CD14-positive monocyte (primary cell): ENCODE measurements at regions not wholly inside any gene's neighbourhood (a gene's known extent, or its start where the extent isn't known, plus 50 kb on each side); places are given as distances from the start of the nearest gene placed in this dataset.

Source experiments
- DNase-seq, 3 donors: peaks; one replicate each; pipeline ENCODE4 v3.0.0-alpha.2; 2011 to 2022
- H2AFZ ChIP-seq: 2 replicates; pipeline ENCODE4 v1.6.0; 2012; ENCODE audit warnings: mild to moderate bottlenecking, low read depth, low read length, inconsistent platforms; ENCODE audit not compliant: insufficient read depth, poor library complexity, severe bottlenecking
- H3K27ac ChIP-seq, 2 donors: 1 replicate in 1 of 2; 2 replicates in 1 of 2; pipeline ENCODE4 v1.5.1; 2012 to 2013; ENCODE audit warnings: low read length in 2 of 2, control low read depth in 1 of 2, inconsistent platforms in 1 of 2, low read depth in 1 of 2, mild to moderate bottlenecking in 1 of 2
- H3K27me3 ChIP-seq, 2 donors: one replicate each; pipeline versions ENCODE4 v1.6.0 to v1.6.1; 2011 to 2013; ENCODE audit warnings: low read length in 2 of 2; ENCODE audit not compliant: control insufficient read depth in 2 of 2, insufficient read depth in 2 of 2
- H3K36me3 ChIP-seq, 2 donors: replicated peaks in 1 of 2; 1 replicate in 1 of 2; 2 replicates in 1 of 2; pipeline versions ENCODE4 v1.5.1 to v1.6.1; 2012 to 2013; ENCODE audit warnings: low read length in 2 of 2, control low read depth in 1 of 2, inconsistent platforms in 1 of 2, mild to moderate bottlenecking in 1 of 2; ENCODE audit not compliant: insufficient read depth in 2 of 2, control insufficient read depth in 1 of 2
- H3K4me1 ChIP-seq, 2 donors: 1 replicate in 1 of 2; 2 replicates in 1 of 2; pipeline versions ENCODE4 v1.5.1 to v1.6.1; 2012 to 2013; ENCODE audit warnings: low read length in 2 of 2, control low read depth in 1 of 2, inconsistent platforms in 1 of 2, mild to moderate bottlenecking in 1 of 2, moderate library complexity in 1 of 2; ENCODE audit not compliant: insufficient read depth in 2 of 2, control insufficient read depth in 1 of 2
- H3K4me2 ChIP-seq: replicated peaks from 2 replicates; pipeline ENCODE3; 2012; ENCODE audit warnings: low read length, moderate library complexity, mild to moderate bottlenecking; ENCODE audit not compliant: poor library complexity, severe bottlenecking; ENCODE audit errors: extremely low read depth
- H3K4me3 ChIP-seq, 3 experiments: fragments of 200-600 bp in 1 of 3; sonication (generic) in 1 of 3; replicated peaks in 1 of 3; 1 replicate in 2 of 3; 2 replicates in 1 of 3; pipeline ENCODE4 v1.5.1; 2011 to 2013; ENCODE audit warnings: low read length in 3 of 3, mild to moderate bottlenecking in 3 of 3, control low read depth in 2 of 3, low read depth in 2 of 3, inconsistent platforms in 1 of 3, moderate library complexity in 1 of 3
- H3K79me2 ChIP-seq: 2 replicates; pipeline ENCODE4 v1.6.0; 2012; ENCODE audit warnings: mild to moderate bottlenecking, control low read depth, inconsistent platforms, low read length, moderate library complexity; ENCODE audit not compliant: insufficient read depth
- H3K9ac ChIP-seq: 2 replicates; pipeline ENCODE4 v1.6.0; 2017; ENCODE audit warnings: low read length, mild to moderate bottlenecking; ENCODE audit not compliant: insufficient read depth, poor library complexity, severe bottlenecking
- H3K9me3 ChIP-seq, 2 donors: replicated peaks in 1 of 2; 1 replicate in 1 of 2; 2 replicates in 1 of 2; pipeline versions ENCODE4 v1.5.1 to v1.6.1; 2012 to 2013; ENCODE audit warnings: low read length in 2 of 2, control low read depth in 1 of 2; ENCODE audit not compliant: control insufficient read depth in 1 of 2, insufficient read depth in 1 of 2
- H4K20me1 ChIP-seq: 2 replicates; pipeline ENCODE4 v1.6.0; 2012; ENCODE audit warnings: mild to moderate bottlenecking, low read length, control low read depth, moderate library complexity; ENCODE audit not compliant: insufficient read depth
- H3K27ac Mint-ChIP-seq, 7 donors: one replicate each; pipeline ENCODE4 v1.8.0; 2020; ENCODE audit warnings: mild to moderate bottlenecking in 7 of 7, mixed read lengths in 7 of 7, moderate library complexity in 6 of 7, inconsistent platforms in 2 of 7
- H3K27me3 Mint-ChIP-seq, 3 donors: one replicate each; pipeline ENCODE4 v1.8.0; 2021 to 2022; ENCODE audit warnings: low read depth in 3 of 3, mild to moderate bottlenecking in 3 of 3, mixed read lengths in 3 of 3, moderate library complexity in 3 of 3, inconsistent platforms in 1 of 3
- H3K36me3 Mint-ChIP-seq, 2 donors: one replicate each; pipeline ENCODE4 v1.8.0; 2020; ENCODE audit warnings: mixed read lengths in 2 of 2, inconsistent platforms in 1 of 2, mild to moderate bottlenecking in 1 of 2
- H3K4me1 Mint-ChIP-seq: one replicate; pipeline ENCODE4 v1.8.0; 2020; ENCODE audit warnings: mild to moderate bottlenecking, mixed read lengths
- H3K4me3 Mint-ChIP-seq, 2 donors: one replicate each; pipeline ENCODE4 v1.8.0; 2020; ENCODE audit warnings: mild to moderate bottlenecking in 2 of 2, mixed read lengths in 2 of 2, moderate library complexity in 1 of 2
- H3K9me3 Mint-ChIP-seq, 7 donors: one replicate each; pipeline ENCODE4 v1.8.0; 2020 to 2022; ENCODE audit warnings: mixed read lengths in 7 of 7, mild to moderate bottlenecking in 6 of 7, moderate library complexity in 6 of 7, inconsistent platforms in 2 of 7
- WGBS: methylation state at CpG from one replicate; pipeline ENCODE4 v1.1.5; 2013; ENCODE audit warnings: missing lambda C conversion rate; ENCODE audit not compliant: insufficient coverage; 5-methylcytosine and 5-hydroxymethylcytosine counted together
- intact Hi-C, 2 donors: fragments of 100-400 bp; cut with micrococcal nuclease; formaldehyde crosslinking; loops; one replicate each; pipeline versions ENCODE4 v1.15.0 to v1.15.1; 2023
- TF ChIP-seq, protein P1 (sequence below): fragments of 200-600 bp; IDR thresholded peaks from one replicate; pipeline ENCODE4 v1.8.0; 2022; ENCODE audit warnings: antibody characterized with exemption, mild to moderate bottlenecking

DNA sequence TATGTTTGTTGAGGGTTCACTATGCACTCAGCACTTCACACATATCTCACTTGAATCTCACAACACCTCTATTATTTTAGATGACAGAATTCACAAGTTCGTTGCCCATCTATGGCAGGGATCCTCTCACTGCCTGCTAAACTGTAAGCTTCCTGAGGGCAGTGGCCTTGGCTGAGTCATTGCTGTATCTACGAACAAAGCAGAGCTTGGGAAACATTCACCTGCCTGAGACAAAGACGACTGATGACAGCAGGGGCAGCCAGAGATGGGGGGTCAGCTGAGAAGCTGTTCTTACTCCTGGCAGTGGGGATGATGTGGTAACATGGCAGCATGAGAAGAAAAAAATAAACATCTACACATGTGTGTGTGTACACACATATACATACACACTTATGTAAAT, 125.5 kb upstream of the NMNAT3 start:
- Histone ChIP-seq H2AFZ (no peak overlapping the region), H3K9ac (no peak overlapping the region), H3K4me2 (no peak overlapping the region), H3K9me3 (peaks cover 0 to 2% of the 10 kb centered on the region in 2 donors), H4K20me1 (no peaks in the 10 kb centered on the region), H3K27me3 (no peaks in the 10 kb centered on the region), H3K4me1 (no peaks in the 10 kb centered on the region), H3K4me3 (no peak overlapping the region), H3K36me3 (no peaks in the 10 kb centered on the region), H3K79me2 (no peaks in the 10 kb centered on the region), H3K27ac (no peak overlapping the region)
- Mint-ChIP-seq H3K27me3 (no peaks in the 10 kb centered on the region), H3K9me3 (peaks cover 0 to 6% (median 2%) of the 10 kb centered on the region in 7 donors), H3K36me3 (no peaks in the 10 kb centered on the region), H3K27ac (no peak overlapping the region), H3K4me1 (no peaks in the 10 kb centered on the region), H3K4me3 (no peak overlapping the region)
- 88% methylated on average over 1 of the region's 3 CpGs for WGBS
- intact Hi-C loops: no loop called here
- TF ChIP-seq, protein P1, sequence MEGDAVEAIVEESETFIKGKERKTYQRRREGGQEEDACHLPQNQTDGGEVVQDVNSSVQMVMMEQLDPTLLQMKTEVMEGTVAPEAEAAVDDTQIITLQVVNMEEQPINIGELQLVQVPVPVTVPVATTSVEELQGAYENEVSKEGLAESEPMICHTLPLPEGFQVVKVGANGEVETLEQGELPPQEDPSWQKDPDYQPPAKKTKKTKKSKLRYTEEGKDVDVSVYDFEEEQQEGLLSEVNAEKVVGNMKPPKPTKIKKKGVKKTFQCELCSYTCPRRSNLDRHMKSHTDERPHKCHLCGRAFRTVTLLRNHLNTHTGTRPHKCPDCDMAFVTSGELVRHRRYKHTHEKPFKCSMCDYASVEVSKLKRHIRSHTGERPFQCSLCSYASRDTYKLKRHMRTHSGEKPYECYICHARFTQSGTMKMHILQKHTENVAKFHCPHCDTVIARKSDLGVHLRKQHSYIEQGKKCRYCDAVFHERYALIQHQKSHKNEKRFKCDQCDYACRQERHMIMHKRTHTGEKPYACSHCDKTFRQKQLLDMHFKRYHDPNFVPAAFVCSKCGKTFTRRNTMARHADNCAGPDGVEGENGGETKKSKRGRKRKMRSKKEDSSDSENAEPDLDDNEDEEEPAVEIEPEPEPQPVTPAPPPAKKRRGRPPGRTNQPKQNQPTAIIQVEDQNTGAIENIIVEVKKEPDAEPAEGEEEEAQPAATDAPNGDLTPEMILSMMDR: no peak
- no peak for DNase-seq

DNA sequence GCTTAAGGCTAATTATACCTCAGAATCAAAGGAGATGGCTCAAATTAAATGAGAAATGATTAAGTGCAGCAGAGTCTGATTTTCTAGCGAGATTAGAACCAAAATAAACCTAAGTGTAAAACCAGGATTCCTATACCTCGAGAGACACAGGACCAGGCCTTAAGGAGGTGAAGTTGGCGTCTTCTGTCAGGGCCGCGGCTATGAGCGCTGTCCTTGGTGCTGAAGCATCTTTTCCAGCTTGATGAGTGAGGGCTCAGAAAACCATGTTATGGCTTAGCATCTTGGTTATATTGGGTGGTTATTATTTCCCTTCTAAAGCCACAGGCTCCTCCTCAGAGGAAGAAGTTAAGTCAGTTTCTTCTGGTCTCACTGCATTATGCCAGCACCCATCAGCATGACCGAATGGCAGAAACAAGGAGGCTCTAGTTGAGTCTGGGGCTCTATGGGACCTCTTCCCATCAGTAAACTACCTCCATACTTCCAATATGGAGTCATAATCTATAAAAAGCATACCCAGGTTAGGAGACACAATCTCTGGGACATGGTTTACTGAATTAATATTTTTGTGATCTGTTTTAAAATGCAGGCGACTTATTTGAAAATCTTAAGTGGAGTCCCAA, 120.1 kb upstream of the NMNAT3 start:
- Histone ChIP-seq H3K27me3 (no peaks in the 10 kb centered on the region), H3K79me2 (no peaks in the 10 kb centered on the region), H4K20me1 (no peaks in the 10 kb centered on the region), H3K4me1 (no peaks in the 10 kb centered on the region), H3K9ac (no peak overlapping the region), H2AFZ (no peak overlapping the region), H3K4me2 (no peak overlapping the region), H3K27ac (no peak overlapping the region), H3K4me3 (no peak overlapping the region), H3K9me3 (peaks cover 0 to 2% of the 10 kb centered on the region in 2 donors), H3K36me3 (no peaks in the 10 kb centered on the region)
- DNase-seq: no peak
- no peaks in the 10 kb centered on the region for H3K4me1 Mint-ChIP-seq
- H3K36me3 Mint-ChIP-seq: no peaks in the 10 kb centered on the region
- H3K4me3 Mint-ChIP-seq: no peak overlapping the region
- TF ChIP-seq, protein P1: no peak
- peaks cover 0 to 6% (median 2%) of the 10 kb centered on the region in 3 donors for H3K27me3 Mint-ChIP-seq
- H3K9me3 Mint-ChIP-seq: peaks cover 0 to 8% (median 3%) of the 10 kb centered on the region in 7 donors
- no peak overlapping the region for H3K27ac Mint-ChIP-seq
- intact Hi-C loops: no loop called here
- 35% methylated on average over 6 of the region's 8 CpGs for WGBS
